ENCODE measurements at regions not wholly inside any gene's neighbourhood (a gene's known extent, or its start where the extent isn't known, plus 50 kb on each side); places are given as distances from the start of the nearest gene placed in this dataset.
"Not testable (repeated sequence)": the region's sequence is repeated elsewhere in the genome, so short reads cannot be mapped to it uniquely, and the experiment has no call there.

DNA sequence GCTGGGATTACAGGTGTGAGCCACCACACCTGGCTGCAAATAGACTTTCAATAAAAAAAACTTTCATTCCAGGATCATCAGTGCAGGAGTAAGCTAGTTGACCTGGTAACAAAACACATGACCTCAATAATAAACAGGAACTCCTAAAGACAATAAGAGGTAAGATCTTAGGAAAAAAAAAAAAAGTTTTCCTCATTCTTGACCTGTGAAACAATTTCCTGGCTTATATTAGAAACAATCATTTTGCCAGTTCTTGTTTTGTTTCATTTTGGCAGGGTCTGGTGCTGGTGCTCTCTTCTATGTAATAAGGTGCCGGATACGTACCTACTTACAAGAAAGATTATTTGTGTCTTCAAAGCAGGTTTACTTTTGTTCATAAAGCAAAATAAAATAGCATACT lies 90.6 kb upstream of the AMN1 start:
- no peak for DNase-seq

DNA sequence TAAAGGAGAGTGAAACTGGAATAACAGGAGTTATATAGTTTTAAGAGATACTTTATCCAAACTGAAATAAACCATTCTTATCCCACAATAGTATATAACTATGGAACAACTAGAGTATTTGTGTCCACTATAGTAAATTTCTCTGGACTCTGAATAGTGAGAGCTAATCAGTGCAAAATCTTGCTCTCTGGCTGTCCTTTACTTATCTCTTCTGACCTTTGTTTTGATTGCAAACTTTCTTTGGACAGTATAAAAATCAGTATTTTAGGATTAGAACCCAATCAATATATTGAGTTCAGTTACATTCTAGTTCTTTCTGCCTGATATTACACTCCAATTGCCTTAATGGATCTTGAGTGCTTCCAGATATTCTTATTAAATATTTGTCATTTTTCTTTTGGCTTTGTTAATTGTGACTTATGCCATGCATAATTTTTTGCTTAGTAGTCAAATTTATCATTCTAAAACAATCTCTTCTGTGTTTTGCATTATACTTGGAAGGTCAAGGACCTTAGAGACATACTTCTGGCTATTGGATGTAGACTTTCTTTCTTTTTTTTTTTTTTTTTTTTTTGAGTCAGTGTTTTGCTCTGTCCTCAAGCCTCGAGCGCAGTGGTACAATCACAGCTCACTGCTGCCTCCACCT lies 89.9 kb upstream of the AMN1 start:
- DNase-seq, result no peak

- DNase-seq, result no peak
Observed at GRCh38 chr12:31817120-31817519, 88.3 kb upstream of the AMN1 start.

GRCh38 chr12:31815096-31815495 lies 86.3 kb upstream of the AMN1 start:
- no peak for DNase-seq

- DNase-seq, result no peak
Observed at GRCh38 chr12:31813305-31813704, 84.5 kb upstream of the AMN1 start.

- DNase-seq, result no peak
Observed at GRCh38 chr12:31807773-31808097, 78.9 kb upstream of the AMN1 start.

DNA sequence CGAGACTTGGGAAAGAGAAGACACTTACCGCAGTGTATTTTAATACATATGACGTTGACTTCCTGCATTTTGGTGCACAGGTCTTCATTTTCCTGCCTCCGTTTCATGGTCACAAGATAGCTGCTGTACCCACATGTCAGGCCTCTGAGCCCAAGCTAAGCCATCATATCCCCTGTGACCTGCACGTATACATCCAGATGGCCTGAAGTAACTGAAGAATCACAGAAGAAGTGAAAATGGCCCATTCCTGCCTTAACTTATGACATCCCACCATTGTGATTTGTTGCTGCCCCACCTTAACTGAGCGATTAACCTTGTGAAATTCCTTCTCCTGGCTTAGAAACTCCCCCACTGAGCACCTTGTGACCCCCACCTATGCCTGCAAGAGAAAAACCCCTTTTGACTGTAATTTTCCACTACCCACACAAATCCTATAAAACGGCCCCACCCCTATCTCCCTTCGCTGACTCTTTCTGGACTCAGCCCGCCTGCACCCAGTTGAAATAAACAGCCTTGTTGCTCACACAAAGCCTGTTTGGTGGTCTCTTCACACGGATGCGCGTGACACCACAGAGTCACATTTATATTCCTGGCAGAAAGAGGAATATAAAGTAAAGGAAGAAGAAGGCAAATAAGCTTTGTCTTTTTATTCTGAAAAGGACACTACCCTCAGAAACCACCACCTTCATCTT lies 78.4 kb upstream of the AMN1 start:
- DNase-seq, result not testable (repeated sequence)

GRCh38 chr12:31805681-31806080 lies 76.9 kb upstream of the AMN1 start:
- DNase-seq, result not testable (repeated sequence)

GRCh38 chr12:31804707-31805106 lies 75.9 kb upstream of the AMN1 start:
- DNase-seq, result not testable (repeated sequence)

DNA sequence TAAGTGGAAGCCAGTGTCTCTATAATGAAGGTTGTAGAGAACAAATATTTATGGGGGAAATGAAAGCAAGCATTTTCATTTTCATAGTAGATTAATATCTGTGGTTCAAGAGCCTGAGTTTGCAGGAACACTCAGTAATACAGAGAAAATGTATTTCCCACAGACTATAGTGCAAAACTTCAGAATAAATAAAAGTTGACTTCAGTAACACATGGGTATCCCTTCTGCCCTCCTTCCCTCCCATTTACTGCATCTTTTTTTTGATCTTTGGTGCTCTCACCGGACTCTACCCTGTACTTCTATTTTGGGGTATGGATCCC lies 75.3 kb upstream of the AMN1 start:
- peak; percentile 57 for DNase-seq

- DNase-seq, result no peak
Observed at GRCh38 chr12:31803306-31804184, 74.7 kb upstream of the AMN1 start.

GRCh38 chr12:31801872-31802271 lies 73.1 kb upstream of the AMN1 start:
- DNase-seq, result no peak

GRCh38 chr12:31797230-31797872 lies 68.5 kb upstream of the AMN1 start:
- DNase-seq, result no peak

- DNase-seq, result no peak
Observed at GRCh38 chr12:31796270-31796951, 67.6 kb upstream of the AMN1 start.

GRCh38 chr12:31794745-31795144 lies 65.9 kb upstream of the AMN1 start:
- DNase-seq, result no peak

DNA sequence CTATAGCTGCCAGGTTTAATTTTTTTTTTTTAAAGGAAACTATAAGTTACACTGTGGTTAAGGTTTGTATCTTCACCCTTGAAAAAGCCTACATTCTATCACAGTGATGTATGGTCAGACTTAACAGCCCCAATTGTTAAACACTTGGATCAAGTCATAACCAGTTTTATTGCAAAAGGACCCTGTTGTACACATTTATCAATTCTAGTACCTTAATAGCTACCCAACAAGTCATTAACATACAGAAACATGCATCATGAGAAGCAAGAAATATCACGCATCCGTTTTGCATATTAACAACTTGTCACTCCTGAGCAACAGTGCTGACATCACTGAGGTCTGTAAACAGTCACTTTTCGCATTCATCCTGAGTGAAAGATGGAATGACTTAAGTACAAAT lies 62.4 kb upstream of the AMN1 start:
- DNase-seq, result not testable (repeated sequence)

GRCh38 chr12:31790759-31791158 lies 61.9 kb upstream of the AMN1 start:
- DNase-seq, result no peak

- no peak for DNase-seq
Observed at GRCh38 chr12:31785318-31785717, 56.5 kb upstream of the AMN1 start.

DNA sequence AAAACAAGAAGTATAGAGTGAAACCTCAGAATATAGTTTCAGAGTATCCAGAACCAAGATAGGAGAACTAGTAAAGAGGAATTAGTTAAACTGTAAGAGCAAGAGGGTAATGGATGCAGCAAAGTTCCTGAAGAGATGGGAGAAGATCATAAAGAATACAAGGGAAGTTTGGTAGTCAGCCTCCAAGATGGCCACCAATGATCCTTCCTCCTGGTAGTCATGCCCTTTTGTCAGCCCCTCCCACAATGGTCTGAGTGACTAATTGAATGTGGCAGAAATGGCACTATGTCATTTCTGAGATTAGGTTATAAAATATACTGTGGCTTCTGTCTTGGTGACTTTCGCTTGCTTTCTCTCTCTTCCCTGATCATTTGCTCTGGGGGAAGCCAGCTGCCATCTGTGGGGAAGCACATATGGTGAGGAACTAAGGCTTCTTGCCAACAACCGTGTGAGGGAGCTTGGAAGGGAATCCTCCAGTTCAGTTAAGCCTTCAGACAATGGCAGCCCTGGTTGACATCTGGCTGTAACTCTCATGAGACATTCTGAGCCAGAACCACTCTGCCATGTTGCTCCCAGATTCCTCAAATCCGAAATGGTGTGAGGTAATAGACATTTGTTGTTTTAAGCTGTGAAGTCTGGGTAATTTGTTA lies 55.3 kb upstream of the AMN1 start:
- DNase-seq, result no peak

GRCh38 chr12:31783556-31783955 lies 54.7 kb upstream of the AMN1 start:
- no peak for DNase-seq

GRCh38 chr12:31781894-31782540 lies 53.2 kb upstream of the AMN1 start:
- no peak for DNase-seq

- DNase-seq, result no peak
Observed at GRCh38 chr12:31780096-31780495, 51.3 kb upstream of the AMN1 start.

Data from activated CD4-positive, alpha-beta T cell treated with anti-CD3 and anti-CD28 coated beads, Interleukin-2, Interleukin-6, amounts not matched to agents 100 ng/mL and 50 ng/mL, durations not matched to agents 16 hours and 8 hours (primary cell).